Activated CD4-positive, alpha-beta T cell treated with anti-CD3 and anti-CD28 coated beads, Interleukin-2, amount 50 U/mL, for 16 hours (primary cell): ENCODE measurements at regions not wholly inside any gene's neighbourhood (a gene's known extent, or its start where the extent isn't known, plus 50 kb on each side); places are given as distances from the start of the nearest gene placed in this dataset.
"Not testable (repeated sequence)": the region's sequence is repeated elsewhere in the genome, so short reads cannot be mapped to it uniquely, and the experiment has no call there.

ENCODE experiments used
- DNase-seq: peaks from one replicate; pipeline ENCODE4 v3.0.0-alpha.2; 2020

DNA sequence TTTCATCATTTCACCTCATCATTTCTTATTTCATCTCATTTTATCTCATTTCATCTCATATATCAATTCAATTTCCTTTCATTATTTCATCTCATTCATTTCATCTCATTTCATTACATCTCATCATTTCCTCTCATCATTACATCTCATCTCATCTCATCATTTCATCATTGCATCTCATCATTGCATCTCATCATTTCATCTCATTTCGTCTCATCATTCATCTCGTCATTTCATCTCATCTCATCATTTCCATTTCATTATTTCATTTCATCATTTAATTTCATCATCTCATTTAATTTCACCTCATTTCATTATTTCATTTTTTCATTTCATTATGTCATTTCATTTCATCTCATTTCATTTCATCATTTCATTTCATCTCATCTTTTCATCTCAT lies 168.5 kb upstream of the FAM72C start:
- DNase-seq = not testable (repeated sequence)

DNA sequence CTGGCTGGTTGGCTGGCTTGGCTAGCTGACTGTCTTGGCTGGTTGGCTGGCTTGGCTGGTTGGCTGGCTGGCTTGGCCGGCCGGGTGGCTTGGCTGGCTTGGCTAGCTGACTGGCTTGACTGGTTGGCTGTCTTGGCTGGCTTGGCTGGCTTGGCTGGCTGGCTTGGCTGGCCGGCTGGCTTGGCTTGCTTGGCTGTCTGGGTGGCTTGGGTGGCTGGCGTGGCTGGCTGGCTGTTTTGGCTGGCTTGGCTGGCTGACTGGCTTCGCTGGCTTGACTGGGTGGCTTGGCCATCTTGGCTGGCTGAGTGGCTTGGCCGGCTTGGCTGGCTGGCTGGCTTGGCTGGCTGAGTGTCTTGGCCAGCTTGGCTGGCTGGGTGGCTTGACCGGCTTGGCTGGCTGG lies 133.2 kb upstream of the FAM72C start:
- DNase-seq = not testable (repeated sequence)

DNA sequence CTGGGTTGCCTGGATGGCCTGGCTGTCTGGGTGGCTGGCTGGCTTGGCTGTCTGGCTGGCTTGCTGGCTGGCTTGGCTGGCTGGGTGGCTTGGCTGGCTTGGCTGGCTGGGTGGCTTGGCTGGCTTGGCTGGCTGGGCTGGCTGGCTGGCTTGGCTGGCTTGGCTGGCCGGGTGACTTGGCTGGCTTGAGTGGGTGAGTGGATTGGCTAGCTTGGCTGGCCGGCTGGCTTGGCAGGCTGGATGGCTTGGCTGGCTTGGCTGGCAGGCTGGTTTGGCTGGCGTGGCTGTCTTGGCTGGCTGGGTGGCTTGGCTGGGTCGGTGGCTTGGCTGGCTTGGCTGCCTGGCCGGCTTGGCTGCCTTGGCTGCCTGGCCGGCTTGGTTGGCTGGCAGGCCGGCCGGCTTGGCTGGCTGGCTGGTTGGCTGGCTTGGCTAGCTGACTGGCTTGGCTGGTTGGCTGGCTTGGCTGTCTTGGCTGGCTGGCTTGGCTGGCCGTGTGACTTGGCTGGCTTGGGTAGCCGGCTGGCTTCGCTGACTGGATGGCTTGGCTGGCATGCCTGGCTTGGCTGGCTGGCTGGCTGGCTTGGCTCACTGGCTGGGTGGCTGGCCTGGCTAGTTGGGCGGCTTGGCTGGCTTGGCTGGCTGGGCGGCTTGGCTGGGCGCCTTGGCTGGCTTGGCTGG lies 132.4 kb upstream of the FAM72C start:
- peak; percentile 17 for DNase-seq

DNA sequence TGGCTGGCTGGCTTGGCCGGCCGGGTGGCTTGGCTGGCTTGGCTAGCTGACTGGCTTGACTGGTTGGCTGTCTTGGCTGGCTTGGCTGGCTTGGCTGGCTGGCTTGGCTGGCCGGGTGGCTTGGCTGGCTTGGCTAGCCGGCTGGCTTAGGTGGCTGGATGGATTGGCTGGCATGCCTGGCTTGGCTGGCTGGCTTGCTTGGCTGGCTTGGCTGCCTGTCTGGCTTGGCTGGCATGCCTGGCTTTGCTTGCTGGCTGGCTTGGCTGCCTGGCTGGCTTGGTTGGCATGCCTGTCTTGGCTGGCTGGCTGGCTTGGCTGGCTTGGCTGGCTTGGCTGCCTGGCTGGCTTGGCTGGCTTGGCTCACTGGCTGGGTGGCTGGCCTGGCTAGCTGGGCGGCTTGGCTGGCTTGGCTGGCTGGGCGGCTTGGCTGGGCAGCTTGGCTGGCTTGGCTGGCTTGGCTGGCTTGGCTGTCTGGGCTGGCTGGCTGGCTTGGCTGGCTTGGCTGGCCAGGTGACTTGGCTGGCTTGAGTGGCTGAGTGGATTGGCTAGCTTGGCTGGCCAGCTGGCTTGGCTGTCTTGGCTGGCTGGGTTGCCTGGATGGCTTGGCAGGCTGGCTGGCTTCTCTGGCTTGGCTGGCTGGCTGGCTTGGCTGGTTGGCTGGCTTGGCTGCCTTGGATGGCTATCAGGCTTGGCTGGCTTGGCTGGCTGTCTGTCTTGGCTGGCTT lies 131.5 kb upstream of the FAM72C start:
- peak; percentile 12 for DNase-seq

DNA sequence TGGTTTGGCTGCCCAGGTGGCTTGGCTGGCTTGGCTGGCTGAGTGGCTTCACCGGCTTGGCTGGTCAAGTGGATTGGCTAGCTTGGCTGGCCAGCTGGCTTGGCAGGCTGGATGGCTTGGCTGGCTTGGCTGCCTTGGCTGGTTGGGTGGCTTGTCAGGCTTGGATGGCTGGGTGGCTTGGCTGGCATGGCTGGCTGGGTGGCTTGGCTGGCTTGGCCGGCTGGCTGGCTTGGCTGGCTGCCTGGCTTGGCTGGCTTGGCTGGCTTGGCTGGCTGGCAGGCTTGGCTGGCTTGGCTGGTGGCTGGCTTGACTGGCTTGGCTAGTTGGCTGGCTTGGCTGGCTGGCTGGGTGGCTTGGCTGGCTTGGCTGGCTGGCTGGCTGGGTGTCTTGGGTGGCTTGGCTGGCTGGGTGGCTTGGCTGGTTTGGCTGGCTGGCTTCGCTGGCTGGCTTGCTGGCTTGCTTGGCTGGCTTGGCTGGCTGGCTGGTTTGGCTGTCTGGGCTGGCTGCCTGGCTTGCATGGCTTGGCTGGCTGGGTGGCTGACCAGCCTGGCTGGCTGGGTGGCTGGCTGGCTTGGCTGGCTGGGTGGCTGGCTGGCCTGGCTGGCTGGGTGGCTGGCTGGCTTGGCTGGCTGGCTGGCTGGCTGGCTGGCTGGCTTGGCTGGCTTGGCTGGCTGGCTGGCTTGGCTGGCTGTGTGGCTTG lies 130.4 kb upstream of the FAM72C start:
- not testable (repeated sequence) for DNase-seq

DNA sequence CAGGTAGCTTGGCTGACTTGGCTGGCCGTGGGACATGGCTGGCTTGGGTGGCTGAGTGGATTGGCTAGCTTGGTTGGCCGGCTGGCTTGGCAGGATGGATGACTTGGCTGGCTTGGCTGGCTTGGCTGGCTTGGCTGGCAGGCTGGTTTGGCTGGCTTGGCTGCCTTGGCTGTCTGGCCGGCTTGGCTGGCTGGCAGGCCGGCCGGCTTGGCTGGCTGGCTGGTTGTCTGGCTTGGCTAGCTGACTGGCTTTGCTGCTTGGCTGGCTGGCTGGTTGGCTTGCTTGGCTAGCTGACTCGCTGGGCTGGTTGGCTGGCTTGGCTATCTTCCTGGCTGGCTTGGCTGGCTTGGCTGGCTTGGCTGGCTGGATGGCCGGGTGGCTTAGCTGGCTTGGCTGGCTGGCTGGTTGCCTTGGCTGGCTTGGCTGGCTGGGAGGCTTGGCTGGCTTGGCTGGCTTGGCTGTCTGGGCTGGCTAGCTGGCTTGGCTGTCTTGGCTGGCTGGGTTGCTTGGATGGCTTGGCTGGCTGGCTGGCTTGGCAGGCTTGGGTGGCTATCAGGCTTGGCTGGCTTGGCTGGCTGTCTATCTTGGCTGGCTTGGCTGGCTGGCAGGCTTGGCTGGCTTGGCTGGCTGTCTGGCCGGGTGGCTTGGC lies 129.7 kb upstream of the FAM72C start:
- peak; percentile 1 for DNase-seq

DNA sequence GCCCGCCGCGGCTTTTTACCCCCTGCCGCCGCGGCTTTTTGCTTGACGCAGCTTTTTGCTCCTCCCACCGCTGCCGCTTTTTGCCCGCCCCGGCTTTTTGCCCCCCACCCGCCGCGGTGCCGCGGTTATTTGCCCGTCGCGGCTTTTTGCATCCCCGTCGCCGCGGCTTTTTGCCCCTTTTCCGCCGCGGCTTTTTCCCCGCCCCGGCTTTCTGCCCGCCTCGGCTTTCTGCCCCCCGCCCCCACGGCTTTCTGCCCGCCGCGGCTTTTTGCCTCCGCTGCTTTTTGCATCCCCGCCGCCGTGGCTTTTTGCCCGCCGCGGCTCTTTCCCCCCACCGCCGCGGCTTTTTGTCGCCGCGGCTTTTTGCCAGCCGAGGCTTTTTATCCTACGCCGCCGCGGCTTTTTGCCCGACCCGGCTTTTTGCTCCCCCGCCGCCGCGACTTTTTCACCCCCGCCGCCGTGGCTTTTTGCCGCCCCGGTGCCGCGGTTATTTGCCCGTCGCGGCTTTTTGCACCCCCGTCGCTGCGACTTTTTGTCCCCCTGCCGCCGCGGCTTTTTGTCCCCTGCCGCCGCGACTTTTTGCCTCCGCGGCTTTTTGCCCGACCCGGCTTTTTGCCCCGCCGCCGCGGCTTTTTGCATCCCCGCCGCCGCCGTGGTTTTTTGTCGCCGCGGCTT lies 105.5 kb upstream of the FAM72C start:
- DNase-seq = peak; percentile 6

DNA sequence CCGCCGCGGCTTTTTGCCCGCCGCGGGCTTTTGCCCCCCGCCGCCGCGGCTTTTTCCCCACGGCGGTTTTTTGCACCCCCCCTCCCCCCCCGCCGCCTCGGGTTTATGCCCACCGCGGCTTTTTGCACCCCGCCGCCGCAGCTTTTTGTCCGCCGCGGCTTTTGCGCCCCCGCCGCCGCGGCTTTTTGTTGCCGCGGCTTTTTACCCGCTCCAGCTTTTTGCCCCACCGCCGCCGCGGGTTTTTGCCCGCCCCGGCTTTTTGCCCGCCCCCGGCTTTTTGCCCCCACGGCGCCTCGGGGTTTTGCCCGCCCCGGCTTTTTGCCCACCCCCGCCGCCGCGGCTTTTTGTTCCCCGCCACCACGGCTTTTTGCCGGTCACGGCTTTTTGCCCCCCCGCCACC lies 104.9 kb upstream of the FAM72C start:
- not testable (repeated sequence) for DNase-seq

DNA sequence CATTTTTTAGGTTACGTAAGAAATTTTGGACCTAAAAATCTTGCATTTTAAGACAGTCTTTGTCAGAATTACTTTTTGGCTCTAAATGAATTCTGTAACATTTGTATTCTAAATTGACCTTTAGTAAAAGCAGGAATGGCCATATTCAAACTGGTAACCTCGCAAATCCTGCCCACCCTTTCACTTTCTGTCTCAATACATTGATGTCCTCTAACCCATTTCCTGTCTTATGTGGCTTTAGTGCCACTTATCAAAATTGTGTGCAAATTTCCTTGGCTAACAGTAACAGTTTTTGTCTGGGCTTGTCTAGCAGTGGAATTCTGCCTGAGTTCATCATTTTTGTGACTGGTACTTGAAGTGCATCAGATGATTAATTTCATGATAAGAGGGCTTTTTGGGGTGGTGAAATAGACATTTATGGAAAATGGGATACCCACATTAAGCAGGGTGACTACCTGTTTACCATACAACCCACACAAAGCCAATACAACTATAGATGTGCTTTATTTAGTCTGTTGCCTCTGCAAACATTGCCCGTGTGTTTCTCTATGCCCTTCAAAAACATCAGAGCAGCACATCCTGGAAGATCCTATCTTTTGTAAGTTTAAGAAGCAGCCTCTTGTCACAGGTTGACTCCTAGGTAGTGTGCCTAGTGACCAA lies 98.7 kb upstream of the FAM72C start:
- DNase-seq = not testable (repeated sequence)

DNA sequence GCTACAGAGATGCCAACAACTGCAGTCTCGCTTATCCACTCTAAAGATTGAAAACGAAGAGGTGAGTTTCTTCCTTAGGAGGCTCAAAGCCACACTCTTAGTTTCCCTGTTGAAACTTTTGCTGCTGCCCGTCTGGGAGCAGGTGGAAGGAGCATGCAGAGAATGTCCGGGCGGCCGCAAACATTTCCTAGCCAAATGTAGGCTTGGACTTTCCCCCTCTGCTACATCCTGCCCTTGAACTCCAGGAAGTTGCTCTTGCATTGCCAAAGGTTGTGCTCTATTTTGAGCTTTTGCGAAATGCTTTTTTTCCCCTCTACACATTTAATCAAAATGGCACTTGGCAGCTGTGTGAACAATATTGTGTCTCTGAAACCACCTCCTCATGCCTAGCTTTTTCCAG lies 95.3 kb upstream of the FAM72C start:
- not testable (repeated sequence) for DNase-seq

DNA sequence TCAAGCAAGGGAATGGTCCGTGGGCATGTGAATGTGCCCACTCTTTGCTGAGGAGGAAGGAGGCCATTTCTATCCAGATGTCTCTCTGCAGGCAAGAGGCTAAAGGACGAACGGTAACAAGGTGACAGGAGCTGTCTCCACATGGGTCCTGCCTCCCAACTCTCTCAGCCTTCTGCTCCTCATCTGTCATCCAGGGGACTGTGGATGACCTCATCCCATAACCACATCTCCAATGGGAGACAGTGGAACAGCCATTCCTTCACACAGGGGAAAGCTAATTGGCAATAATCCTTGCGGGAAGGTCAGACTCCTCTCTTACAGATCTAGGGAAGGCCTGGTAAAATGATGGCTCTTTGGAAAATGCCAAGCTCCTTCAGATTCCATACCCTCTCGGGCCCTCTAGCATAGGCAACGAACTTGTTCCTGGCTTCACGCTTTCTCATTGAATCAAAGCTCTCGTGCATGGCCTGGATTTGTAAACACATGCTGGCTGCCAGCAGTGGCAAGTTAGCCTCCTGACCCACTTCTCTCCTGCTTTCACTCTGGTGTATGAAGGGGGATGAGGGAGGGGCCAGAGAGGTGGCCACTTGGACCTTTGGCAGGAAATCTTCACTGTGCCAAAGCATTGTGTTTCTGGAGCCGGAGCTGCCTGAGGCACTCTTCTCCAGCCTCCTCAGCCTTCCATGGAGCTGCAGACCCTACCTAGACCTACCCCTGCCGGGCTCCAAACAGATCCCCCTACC lies 94.5 kb upstream of the FAM72C start:
- DNase-seq = not testable (repeated sequence)

DNA sequence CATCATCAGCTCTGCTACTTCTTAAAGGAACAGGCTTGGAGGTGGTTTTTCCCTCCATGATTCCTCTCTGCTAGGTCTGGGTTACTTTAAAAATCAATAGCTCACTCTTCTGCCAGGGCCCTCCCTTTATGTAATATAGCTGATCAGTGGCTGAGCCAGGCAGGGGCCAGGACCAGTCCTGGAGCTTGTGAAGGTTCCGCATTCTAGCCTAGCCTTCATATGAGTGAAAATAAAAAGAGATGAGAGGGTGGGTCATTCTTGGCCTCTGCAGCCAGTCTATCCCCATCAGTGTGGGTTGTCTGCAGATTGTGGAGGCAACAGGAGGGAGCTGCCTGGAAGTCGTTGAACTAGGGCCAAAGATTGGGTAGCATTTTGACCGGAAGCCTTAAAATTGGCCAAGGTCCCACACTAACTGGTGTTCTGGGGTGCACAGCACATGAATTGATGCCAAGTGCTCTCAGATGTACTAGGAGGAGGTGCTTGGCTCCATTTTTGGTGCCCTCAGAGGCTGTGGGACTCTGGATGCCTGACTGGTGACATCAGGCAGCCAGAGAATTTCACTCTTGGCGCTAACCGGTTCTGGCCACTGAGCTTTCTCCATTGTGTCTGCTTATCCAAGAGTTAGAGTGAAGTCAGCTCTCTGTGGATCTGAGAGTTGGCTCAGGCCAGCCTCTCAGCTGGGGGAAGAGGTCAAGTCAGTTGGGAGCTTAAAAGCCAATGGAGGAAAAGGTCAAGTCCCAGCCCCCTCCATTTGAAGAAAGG lies 93.7 kb upstream of the FAM72C start:
- DNase-seq = not testable (repeated sequence)

DNA sequence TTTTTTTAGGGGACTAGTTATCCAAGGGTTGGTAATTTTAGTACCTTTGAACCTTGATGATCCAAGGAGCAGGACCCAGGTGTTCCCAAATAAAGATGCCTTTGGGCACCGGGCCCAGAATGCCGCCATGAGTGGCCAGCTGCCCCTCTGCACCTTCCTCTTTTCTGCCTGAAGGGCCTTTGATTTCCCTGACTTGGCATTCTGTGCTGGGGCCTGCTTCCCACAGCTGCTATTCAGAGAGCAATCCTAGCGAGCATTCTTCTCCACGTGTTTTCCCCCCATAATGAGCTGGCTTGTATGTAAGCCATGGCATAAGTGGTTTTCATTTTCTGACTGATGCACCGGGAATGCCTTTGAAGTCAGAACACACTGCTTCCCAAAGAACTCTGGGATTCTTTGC lies 77.6 kb upstream of the FAM72C start:
- DNase-seq = not testable (repeated sequence)

DNA sequence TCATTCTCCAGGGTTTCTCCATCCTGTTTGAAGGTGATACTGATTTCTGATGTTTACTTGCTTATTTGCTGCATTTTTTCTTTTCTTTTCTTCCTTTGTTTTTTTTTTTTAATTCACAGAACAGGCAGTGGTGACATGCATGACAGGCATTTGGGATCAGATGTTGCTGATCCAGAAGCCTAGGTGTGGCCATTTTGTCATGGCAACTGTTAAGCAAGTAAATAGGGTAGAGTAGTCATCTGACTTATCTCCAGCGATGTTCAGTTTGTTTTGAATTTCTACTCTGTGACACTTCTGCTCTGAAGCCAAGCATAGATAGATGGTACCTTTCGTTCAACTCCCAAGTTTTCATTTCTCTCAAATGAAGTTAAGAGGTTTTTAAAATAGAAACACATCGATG lies 74.9 kb upstream of the FAM72C start:
- DNase-seq = not testable (repeated sequence)

DNA sequence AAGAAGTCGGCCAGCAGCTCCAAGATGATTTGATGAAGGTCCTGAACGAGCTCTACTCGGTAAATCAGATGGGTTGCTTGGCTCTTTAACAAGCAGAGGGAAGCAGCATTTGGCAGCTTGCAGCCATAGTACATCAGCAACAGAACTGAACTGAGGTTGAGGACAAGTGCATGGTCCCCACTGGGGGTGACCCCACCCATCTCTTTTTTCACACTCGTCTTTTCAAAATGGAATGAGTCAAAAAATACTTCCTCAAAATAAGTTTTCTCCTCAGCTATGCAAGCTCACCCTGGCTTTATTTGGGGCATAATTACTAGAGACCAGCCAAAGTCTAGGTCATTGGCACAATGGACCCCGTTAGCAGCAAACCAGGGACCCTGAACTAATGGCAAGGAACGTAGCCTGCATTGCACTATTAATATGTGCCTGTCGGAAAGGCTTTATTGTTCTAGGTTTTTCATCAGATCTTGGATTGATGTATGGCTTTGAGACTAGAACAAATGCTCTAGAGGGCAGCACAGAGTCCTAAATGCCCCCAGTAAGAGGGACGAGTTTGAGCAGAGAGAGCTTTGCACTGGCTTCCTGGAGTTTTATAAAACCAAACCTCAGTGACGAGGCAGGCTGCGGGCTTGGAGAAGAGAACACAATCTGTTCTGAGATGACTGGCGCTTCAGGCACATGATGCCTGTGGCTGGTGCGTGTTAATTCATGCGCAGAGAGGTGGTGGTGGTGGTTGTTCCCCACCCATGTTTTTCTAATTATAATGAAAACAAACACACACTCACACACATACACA lies 74.2 kb upstream of the FAM72C start:
- DNase-seq = peak; percentile 63

DNA sequence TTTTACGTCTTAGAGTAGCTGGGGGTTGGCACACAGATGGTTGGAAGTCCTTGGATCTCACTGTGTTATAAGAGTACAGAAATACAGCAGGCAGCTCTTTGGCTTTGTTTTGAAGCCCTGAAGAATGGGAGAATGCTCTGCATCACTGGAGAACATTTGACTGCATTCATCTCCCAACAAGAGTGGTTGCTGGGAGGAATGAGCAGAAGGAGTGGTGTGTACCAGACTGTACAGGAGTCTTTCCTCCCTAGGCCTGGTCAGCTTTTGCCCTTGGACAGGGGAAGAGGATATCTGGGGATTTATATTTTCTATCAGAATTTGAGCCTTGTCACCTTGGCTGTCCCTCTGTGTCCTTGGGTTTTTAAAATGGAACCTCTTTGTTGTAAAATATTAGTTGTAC lies 70.5 kb upstream of the FAM72C start:
- not testable (repeated sequence) for DNase-seq

DNA sequence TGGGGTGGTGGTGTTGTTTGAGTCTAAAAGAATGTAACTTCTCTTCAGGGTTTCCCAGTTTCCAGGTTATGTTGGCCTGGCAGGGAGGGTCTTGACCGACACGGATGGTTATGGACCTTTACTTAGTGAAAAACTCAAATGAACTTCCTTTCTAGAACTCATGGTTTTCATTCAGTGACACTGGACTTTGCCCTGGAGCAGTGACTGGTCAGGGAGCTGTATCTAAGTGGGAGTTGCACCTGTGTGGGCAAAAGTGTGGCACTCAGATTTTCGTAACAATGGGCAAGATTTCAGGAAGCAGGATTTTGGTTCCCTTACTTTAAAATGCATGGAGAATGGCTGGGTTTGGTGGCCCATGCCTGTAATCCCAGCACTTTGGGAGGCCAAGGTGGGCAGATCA lies 68.5 kb upstream of the FAM72C start:
- not testable (repeated sequence) for DNase-seq

DNA sequence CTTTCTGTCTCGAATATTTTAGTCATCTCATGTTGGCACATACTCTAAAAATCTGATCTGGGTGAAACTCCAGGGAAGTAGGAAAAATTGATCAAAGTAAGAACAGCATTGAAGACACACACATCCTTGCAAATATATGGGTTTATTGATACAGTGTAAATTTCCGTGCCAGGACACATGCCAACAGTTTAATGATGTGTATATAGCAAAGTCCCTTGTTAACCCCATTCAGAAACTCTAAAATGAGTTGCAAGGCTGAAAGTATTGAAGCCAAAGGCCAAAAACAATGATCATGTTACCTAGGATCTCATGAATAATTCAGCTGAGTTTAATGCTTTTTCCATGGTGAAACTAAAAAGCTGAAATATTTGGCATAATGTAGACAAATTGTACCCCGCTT lies 62.3 kb upstream of the FAM72C start:
- DNase-seq = not testable (repeated sequence)

DNA sequence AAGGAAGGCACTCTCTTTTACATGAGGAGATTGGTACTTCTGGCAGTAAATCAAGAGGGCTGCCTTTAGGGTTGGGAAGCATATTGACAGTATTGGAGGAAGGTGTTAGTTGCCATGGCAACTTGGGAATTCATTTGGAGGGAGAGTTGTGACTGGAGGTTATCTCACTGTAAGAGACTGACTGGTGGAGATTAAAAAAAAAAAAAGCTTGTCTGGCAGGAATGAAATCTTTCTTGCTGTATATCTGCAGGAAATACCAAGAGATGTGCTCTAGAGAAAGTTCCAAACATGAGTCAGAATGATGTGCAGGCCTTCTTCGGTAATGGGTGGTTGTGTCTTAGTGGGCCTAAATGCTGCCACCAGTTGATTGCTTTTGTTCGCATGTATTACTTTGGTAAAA lies 59.8 kb upstream of the FAM72C start:
- DNase-seq = not testable (repeated sequence)

DNA sequence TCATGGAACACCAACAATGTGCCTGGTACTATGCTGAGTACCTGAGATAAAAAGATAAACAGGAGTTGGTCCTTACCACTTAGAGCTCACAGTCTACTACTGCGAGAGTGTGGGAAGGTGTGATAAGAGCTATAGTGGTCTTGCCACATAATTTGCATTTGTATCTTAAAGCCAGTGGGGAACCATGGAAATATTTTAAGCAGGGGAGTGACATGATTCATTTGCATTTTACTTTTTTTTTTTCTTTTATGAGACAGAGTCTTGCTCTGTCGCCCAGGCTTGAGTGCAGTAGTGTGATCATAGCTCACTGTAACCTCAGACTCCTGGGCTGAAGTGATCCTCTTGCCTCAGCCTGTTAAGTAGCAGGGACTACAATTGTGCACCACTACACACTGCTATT lies 54.2 kb upstream of the FAM72C start:
- not testable (repeated sequence) for DNase-seq
